GM12878 (cell line): ENCODE measurements at regions not wholly inside any gene's neighbourhood (a gene's known extent, or its start where the extent isn't known, plus 50 kb on each side); places are given as distances from the start of the nearest gene placed in this dataset.

Experiments
- ATAC-seq: fragments of 200-7000 bp; cut with Tn5 transposase; 3 replicates; pipeline ENCODE4 v1.9.1; 2020; ENCODE audit warnings: mild to moderate bottlenecking, moderate library complexity
- BruUV-seq: library from RNA; stranded (reverse); fragments of 400-500 nt; replicated peaks from 2 replicates; lab custom pipeline; 2021; lab: Mats Ljungman, UMichigan
- CTCF ChIA-PET: fragments of 300-600 bp; sonication (Branson Sonifier 250); formaldehyde crosslinking; extraction: SDS; loops from one replicate; lab custom pipeline; 2021; ENCODE audit warnings: inconsistent platforms; lab: Yijun Ruan, JAX
- POLR2A ChIA-PET: fragments of 350-600 bp; formaldehyde crosslinking; extraction: SDS; loops from one replicate; lab custom pipeline; 2021; ENCODE audit warnings: inconsistent platforms; lab: Charles Lee
- RAD21 ChIA-PET: fragments of 300-600 bp; sonication (Branson Sonifier 250); formaldehyde crosslinking; loops from one replicate; lab custom pipeline; 2023; ENCODE audit warnings: antibody characterized with exemption; ENCODE audit not compliant: unreplicated experiment; lab: Charles Lee
- SMC1A ChIA-PET: fragments of 300-600 bp; sonication (Branson Sonifier 250); formaldehyde crosslinking; loops from one replicate; lab custom pipeline; 2023; ENCODE audit not compliant: unreplicated experiment, uncharacterized antibody; lab: Charles Lee
- DNase-seq: peaks from one replicate; pipeline ENCODE4 v3.0.0-alpha.2; 2011; ENCODE audit warnings: low read depth, low spot score
- FAIRE-seq: peaks from 3 replicates; lab custom pipeline; 2011; peaks lifted over from hg19 to GRCh38; lab: Jason Lieb, UNC
- H2AFZ ChIP-seq: 2 replicates; pipeline ENCODE4 v1.6.0; 2011; ENCODE audit warnings: low read depth, low read length, control low read depth; ENCODE audit not compliant: control insufficient read depth
- H3K27ac ChIP-seq: 2 replicates; pipeline ENCODE4 v1.5.1; 2011; ENCODE audit warnings: control low read depth; ENCODE audit not compliant: control insufficient read depth, insufficient read depth
- H3K27me3 ChIP-seq, 2 experiments: replicated peaks in 1 of 2; 2 replicates each; pipeline versions ENCODE4 v1.6.0 to v1.6.1; 2011; ENCODE audit warnings: low read length in 1 of 2; ENCODE audit not compliant: control insufficient read depth in 2 of 2, insufficient read depth in 2 of 2
- H3K36me3 ChIP-seq, 2 experiments: 2 replicates each; pipeline ENCODE4 v1.5.1; 2011; ENCODE audit warnings: low read length in 1 of 2; ENCODE audit not compliant: control insufficient read depth in 2 of 2, insufficient read depth in 2 of 2
- H3K4me1 ChIP-seq: 2 replicates; pipeline ENCODE4 v1.6.1; 2011; ENCODE audit warnings: mild to moderate bottlenecking, low read length, moderate library complexity, mixed read lengths; ENCODE audit not compliant: control insufficient read depth, insufficient read depth
- H3K4me2 ChIP-seq: 2 replicates; pipeline ENCODE4 v1.6.0; 2011; ENCODE audit warnings: control low read depth; ENCODE audit not compliant: control insufficient read depth, insufficient read depth
- H3K4me3 ChIP-seq: fragments of 200-600 bp; sonication (generic); 2 replicates; pipeline ENCODE4 v1.5.1; 2016
- H3K79me2 ChIP-seq: 2 replicates; pipeline ENCODE4 v1.6.0; 2011; ENCODE audit warnings: low read length; ENCODE audit not compliant: control insufficient read depth, insufficient read depth
- H3K9ac ChIP-seq: 2 replicates; pipeline ENCODE4 v1.8.0; 2011; ENCODE audit warnings: low read length, control low read depth, mixed read lengths; ENCODE audit not compliant: control insufficient read depth, insufficient read depth
- H3K9me3 ChIP-seq: replicated peaks from 3 replicates; pipeline ENCODE4 v1.5.1; 2011; ENCODE audit warnings: mild to moderate bottlenecking, low read length; ENCODE audit not compliant: control insufficient read depth, insufficient read depth
- H4K20me1 ChIP-seq: 2 replicates; pipeline ENCODE4 v1.6.0; 2011; ENCODE audit not compliant: control insufficient read depth, insufficient read depth
- CHD1 ChIP-seq: IDR thresholded peaks from 2 replicates; pipeline ENCODE4 v1.6.1; 2012; ENCODE audit warnings: low read depth, low read length, improper control_type of control experiment
- KAT2A ChIP-seq: conservative IDR thresholded peaks from 2 replicates; pipeline ENCODE4 v1.6.1; 2011; ENCODE audit warnings: low read depth, low read length; ENCODE audit not compliant: control insufficient read depth
- SMC3 ChIP-seq: IDR thresholded peaks from 2 replicates; pipeline ENCODE4 v1.6.1; 2011; ENCODE audit warnings: low read length, improper control_type of control experiment, borderline replicate concordance
- WGBS: methylation state at CpG from one replicate; pipeline ENCODE4 v1.1.6; 2016; ENCODE audit warnings: low lambda C conversion rate; ENCODE audit not compliant: insufficient replicate concordance, insufficient coverage; ENCODE audit errors: missing lambda C conversion rate; 5-methylcytosine and 5-hydroxymethylcytosine counted together
- in situ Hi-C: fragments of 300-500 bp; cut with MboI; formaldehyde crosslinking; loops from 9 replicates; pipeline ENCODE4 v1.14.3; 2018; ENCODE audit warnings: mixed read lengths
- intact Hi-C: fragments of 100-400 bp; cut with micrococcal nuclease; formaldehyde crosslinking; loops from one replicate; pipeline ENCODE4 v1.14.2; 2022; ENCODE audit not compliant: unreplicated experiment

DNA sequence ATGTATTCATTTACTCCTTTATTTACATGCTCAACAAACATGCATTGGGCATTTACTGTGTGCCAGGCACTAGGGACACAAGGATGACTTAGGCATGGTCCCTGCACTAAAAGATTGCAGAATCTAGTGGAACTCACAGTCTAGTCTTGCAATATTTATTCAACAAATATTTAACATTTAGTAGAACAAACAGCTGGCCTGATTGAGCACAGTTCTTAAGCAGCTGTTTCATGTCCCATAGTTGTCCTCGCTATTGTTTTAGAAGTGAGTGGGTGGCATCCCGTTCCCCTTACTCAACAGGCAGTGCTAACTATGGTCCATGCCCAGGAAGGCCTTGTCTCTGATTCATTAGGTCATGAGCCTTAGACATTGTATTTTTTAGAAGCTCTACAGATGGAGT lies 459.9 kb upstream of the CADM1 start:
- no peak for FAIRE-seq
- no peak for TF ChIP-seq KAT2A
- no peak for ATAC-seq
- Histone ChIP-seq H3K4me1 (no peaks in the 10 kb centered on the region), H3K4me3 (no peak overlapping the region), H4K20me1 (no peaks in the 10 kb centered on the region), H3K9me3 (no peaks in the 10 kb centered on the region), H2AFZ (no peak overlapping the region), H3K36me3 (no peaks in the 10 kb centered on the region), H3K27ac (no peak overlapping the region), H3K4me2 (no peak overlapping the region), H3K79me2 (no peaks in the 10 kb centered on the region), H3K27me3 (no peaks in the 10 kb centered on the region), H3K9ac (no peak overlapping the region)
- ChIA-PET SMC1A (interaction anchor here (1.3 to 2.6 kb wide), 2 partner anchors 10 to 13 kb away, joined by 9 to 10 read pairs; no protein-coding TSS in a partner anchor), POLR2A (interaction anchor here (0.7 kb wide), 1 partner anchor 27 kb away, joined by 3 read pairs; no protein-coding TSS in a partner anchor), RAD21 (no interaction called here), CTCF (interaction anchor here (0.6 to 1.7 kb wide), 4 partner anchors 11 to 279 kb away, joined by 4 to 5 read pairs (median 4); no protein-coding TSS in a partner anchor)
- intact Hi-C loops, result no loop called here
- in situ Hi-C loops, result no loop called here
- 48% methylated on average over 2 of the region's 2 CpGs for WGBS
- no peak for DNase-seq
- BruUV-seq, result no TSS peak

DNA sequence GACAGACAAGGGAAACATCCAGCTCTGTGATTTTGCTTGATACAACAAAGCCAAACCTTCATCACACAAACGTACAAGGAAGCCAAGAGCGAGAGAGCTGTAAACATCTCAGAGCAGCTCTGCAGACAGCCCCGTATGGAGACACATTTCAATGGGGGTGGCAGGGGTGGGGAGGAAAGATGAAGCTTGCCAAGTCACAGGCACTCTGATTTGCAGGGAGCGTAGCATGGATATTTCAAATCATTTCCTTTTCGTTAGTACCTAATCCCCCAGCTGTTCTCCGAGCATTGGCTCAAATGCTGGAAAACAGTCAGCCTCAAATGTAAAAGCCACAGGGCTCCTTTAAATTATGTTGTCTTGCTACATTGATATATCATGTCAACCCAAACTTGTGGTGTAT lies 458.9 kb upstream of the CADM1 start:
- H3K4me1 ChIP-seq, result no peaks in the 10 kb centered on the region
- FAIRE-seq (no peak), ATAC-seq (no peak), DNase-seq (no peak)
- H3K27me3 ChIP-seq, result no peaks in the 10 kb centered on the region
- H3K9me3 ChIP-seq, result no peaks in the 10 kb centered on the region
- no TSS peak for BruUV-seq
- 93% methylated on average over 6 of the region's 6 CpGs for WGBS
- no peak overlapping the region for H2AFZ ChIP-seq
- CTCF ChIA-PET, result interaction anchor here (1.6 to 1.7 kb wide), 3 partner anchors 12 to 24 kb away, joined by 5 read pairs; no protein-coding TSS in a partner anchor
- POLR2A ChIA-PET, result interaction anchor here (0.7 kb wide), 1 partner anchor 26 kb away, joined by 3 read pairs; no protein-coding TSS in a partner anchor
- no peaks in the 10 kb centered on the region for H3K36me3 ChIP-seq
- intact Hi-C loops, result no loop called here
- TF ChIP-seq CHD1 (no peak), SMC3 (no peak)
- RAD21 ChIA-PET, result no interaction called here
- in situ Hi-C loops, result no loop called here
- H3K79me2 ChIP-seq, result no peaks in the 10 kb centered on the region
- no peaks in the 10 kb centered on the region for H4K20me1 ChIP-seq
- no peak overlapping the region for H3K4me2 ChIP-seq
- no peak overlapping the region for H3K4me3 ChIP-seq
- SMC1A ChIA-PET, result interaction anchor here (1.3 to 2.6 kb wide), 2 partner anchors 11 to 12 kb away, joined by 3 to 9 read pairs; no protein-coding TSS in a partner anchor
- no peak overlapping the region for H3K27ac ChIP-seq
- no peak overlapping the region for H3K9ac ChIP-seq
